GDM1 (cell line): ENCODE measurements at regions not wholly inside any gene's neighbourhood (a gene's known extent, or its start where the extent isn't known, plus 50 kb on each side); places are given as distances from the start of the nearest gene placed in this dataset.

Source experiments
- DNase-seq: peaks from one replicate; lab custom pipeline; 2025; lab: John Stamatoyannopoulos, UW

DNA sequence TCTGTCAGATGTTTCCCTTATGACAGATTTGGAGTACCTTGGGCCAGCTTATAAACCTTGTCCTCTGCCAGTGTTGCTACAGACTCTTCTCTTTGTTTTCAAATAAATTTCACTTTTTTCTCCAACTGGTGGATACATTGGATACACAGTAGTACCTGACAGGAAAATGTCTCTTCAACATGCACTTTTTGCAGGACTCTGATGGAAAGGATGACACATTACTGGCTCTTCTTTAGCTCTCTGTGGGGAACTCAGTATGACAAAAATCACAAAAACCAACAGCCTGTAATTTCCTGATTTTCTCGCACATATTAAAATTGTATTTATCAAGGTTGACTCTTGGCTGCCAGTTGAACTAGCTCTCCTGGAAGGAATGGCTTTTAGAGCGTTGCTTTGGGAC lies 61.3 kb upstream of the GIMD1 start:
- no peak for DNase-seq

DNA sequence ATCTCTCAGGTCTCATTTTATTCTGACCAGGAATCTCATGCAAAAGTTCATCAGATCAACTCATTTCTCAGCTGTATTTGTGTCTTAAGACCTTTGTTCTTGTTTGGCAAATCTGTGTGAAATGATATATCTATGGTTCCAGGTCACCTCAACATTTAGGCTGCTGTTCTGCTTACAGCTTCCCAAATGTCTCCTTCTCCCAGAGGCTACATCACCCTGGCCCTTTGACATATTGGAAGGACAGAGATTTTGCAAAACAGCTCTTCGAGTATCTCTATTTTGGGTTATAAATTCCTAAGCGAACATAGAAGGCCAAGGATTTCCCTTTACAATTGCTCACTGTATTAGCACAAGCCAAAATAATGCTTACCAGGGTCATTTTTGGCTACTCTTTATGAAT lies 57.5 kb upstream of the GIMD1 start:
- DNase-seq: no peak

DNA sequence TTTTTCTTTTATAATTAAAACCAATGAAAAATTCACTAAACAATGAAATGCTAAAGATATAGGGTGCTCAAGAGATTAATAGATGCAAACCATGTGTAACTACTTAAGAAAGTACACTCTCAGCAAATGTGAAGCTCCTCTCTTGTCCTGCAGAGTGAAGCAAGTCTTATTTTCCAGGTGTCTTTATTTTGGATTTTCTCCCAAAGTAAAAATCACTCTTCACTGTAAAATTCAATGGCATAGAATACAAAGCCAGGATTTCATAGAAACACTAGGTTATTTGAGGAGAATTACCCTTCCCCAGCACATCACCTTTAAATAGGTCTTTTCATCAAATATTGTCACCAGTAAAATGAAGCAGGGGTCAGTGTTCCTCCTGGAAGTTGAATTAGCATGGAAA lies 57.0 kb upstream of the GIMD1 start:
- DNase-seq: no peak

DNA sequence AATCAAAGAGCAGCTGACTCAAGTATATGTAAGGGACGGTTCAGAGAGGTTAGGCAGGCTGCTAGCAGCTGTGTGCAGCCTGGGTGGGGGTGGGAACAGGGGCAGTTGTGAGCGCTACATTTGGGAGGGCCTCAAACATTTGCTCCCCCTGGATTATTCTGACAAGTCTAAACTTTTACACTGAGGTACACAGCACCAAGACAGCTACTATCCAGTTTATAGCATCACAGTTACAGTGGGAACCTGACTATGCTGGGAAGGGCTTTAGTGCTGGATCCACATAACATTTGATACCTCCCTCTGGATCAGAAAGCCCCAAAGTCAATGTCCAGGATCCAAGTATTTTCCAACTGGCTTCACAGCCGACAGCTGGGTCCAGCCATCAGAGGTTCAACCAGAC lies 55.8 kb upstream of the GIMD1 start:
- no peak for DNase-seq

DNA sequence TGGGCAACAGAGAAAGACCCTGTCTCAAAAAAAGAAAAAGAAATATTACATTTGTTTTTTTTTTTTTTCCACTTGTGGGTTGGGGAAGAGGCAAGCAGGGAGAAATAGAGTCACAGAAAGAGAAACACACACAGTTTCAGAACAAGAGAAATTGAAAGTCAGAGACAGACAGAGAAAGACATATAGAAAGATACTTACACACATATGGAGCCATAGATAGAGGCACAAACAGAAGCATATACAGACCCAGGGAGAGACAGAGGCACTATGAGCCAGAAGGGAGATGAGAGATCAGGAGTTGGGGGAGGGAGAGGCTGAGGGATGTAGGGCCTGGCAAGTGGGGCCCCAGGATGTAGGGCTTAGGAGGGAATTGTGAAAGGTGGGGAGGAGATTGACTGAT lies 55.2 kb upstream of the GIMD1 start:
- no peak for DNase-seq

DNA sequence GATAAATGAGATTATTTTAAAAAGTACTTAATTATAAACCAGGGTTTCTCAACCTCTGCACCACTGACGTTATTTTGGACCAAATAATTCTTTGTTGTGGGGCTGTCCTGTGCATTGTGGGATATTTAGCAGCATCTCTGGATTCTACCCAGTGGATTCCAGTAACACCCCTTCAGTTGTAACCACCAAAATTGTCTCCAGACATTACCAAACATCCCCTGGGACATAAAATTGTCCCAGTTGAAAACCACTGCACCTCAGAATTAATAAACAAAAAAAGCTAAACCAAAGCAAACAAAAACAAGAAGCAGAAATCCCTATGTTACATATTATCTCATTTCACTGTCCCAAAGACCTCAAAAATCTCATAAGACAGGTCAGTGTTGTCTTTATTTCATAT lies 54.2 kb upstream of the GIMD1 start:
- DNase-seq: no peak

DNA sequence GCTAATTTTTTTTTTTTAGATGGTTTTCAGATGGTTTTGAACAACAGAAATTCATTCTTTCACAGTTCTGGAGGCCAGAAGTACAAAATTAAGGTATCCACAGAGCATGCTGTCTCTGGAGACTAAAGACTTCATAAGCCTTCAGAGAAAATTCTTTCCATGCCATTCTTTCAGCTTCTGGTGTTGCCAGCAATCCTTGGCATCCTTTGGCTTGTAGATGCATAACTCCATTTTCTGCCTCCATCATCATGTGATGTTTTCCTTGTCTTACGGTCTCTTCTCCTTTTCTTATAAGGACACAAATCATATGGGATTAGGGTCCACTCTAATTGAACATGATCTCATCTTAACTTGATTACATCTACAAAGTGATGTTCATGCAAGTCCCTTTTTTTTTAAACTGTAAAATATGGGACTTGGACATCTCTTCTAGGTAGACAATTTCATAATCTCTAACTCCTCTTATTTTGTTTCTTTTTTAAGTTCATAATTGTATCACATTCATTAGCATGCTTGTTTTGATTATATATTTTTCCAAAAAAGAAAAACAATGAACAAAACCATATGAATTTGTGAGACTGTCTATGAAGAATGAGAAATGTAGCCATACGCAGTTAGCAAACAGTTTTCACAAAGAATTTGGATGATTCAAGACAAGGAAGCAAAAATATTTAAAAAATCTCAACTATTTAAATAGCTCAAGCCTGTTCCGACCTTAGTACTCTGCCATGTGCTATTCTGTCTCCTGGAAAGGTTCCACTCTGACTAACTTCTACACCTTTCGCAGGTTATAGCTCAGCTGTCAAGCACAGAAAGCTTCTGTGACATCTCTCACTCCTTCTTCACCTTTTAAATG lies 53.1 kb upstream of the GIMD1 start:
- no peak for DNase-seq

DNA sequence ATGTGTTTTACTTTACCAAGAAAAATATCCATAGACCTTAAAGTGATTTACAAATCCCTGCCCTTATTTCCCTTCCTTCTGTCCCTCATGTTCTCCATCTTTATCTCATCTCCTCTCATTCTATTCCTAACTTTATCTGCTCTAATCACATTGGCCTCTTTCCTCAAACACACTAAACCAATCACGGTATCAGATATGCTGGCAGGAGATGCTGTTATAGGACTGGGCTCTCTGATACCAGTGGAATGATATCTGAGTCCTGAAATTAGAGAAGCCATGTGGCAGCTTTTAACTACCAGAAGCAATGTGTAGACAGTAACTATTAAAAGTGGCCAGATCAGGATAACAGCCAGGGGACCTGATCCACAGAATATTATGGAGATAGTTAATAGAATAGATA lies 49.9 kb upstream of the GIMD1 start:
- no peak for DNase-seq
